CD4-positive, alpha-beta T cell treated with Interleukin-2 at 100 ng/mL for 4 hours (primary cell): ENCODE measurements at regions not wholly inside any gene's neighbourhood (a gene's known extent, or its start where the extent isn't known, plus 50 kb on each side); places are given as distances from the start of the nearest gene placed in this dataset.

Experiments used
- DNase-seq: peaks from one replicate; pipeline ENCODE4 v3.0.0-alpha.2; 2020; ENCODE audit warnings: low spot score

GRCh38 chr3:72022027-72022426 lies 237.1 kb upstream of the PROK2 start:
- DNase-seq = no peak

GRCh38 chr3:72021531-72021930 lies 236.6 kb upstream of the PROK2 start:
- no peak for DNase-seq

DNA sequence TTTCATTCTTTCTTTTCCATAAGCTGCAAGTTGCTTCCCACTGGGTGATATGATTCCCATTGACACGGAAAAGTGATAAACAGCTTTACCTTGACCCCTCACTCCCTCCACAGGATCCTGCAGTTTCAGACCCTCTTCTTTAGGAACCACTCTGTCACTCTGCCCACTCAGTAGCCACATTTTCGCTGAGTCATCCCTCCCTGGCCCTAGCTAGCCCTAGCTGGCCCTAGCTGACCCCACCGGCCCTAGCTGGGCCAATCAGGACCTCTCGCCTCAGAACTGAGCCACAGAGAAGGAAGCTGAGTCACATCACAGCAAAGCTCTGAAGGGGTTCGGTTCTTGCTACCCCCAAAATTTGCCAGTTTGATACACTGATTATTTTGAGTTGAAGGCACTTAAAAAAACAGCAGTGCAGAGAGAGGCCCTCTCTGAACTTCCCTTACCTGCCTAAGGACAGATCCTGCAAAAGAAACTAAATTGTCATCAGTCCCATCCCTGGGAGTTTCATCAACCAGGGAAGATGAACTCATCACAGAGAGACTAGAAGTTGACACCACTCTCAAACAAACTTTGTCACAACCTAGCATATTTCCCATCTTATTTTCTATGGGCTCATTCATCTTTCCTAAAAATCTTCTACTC lies 233.5 kb upstream of the PROK2 start:
- no peak for DNase-seq

DNA sequence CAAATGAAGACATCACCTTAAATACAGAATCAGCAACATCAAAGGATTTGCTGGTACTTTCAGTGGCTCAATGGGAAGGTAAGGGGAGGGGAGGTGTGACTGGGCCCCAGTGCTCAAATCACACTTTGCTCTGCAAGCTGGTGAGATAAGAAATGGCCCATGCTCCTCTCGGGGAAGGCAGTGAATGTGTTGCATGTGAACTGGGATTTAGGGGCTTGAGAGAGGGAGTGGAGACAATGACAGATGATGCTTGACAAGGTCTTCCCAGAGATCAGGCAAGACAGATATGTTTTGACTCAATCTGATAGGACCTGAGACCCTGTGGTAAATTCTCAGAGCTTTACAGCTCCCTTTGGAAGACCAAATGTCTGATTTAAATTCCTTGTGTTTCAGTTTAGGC lies 233.0 kb upstream of the PROK2 start:
- DNase-seq = no peak

- no peak for DNase-seq
These were observed 232.4 kb upstream of the PROK2 start for GRCh38 chr3:72017311-72017710.

GRCh38 chr3:72015463-72015862 lies 230.5 kb upstream of the PROK2 start:
- no peak for DNase-seq

DNA sequence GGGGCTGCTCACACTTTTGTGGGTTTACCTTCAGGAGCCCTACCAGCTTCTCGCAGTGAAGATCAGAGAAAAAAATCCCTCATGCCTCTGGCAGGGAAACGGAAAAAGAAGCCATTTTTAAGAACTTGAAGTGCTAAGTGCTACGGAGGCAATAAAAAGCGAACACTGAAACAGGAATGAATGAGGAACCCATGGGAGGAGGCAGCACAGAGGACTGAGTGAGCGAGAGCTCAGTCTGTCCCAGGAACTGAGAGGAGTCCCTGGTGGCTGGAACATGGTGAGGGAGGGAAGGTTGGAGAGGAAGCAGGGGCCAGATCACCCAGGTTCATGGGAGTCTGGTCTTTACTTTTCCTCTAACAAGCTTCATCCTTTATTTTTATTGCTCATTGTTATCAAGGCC lies 228.1 kb upstream of the PROK2 start:
- no peak for DNase-seq

DNA sequence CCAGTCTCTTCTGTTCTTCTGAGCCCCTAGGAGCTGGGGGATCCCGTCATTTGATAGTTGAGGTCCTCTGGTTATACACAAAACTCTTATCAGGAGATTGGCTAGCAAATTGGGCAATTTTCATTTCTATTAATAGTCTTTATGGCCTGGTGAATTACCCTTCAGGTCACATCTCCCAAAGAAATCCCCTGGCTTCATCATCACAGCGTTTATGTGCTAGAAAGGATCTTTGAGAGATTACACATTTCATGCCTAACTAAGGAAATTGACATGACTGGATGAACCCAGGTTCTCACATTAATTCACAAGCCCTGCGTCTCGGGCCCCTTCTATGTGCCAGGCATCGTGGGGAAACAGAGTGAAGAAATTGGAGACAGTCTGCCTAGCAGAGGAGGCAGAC lies 227.4 kb upstream of the PROK2 start:
- no peak for DNase-seq

DNA sequence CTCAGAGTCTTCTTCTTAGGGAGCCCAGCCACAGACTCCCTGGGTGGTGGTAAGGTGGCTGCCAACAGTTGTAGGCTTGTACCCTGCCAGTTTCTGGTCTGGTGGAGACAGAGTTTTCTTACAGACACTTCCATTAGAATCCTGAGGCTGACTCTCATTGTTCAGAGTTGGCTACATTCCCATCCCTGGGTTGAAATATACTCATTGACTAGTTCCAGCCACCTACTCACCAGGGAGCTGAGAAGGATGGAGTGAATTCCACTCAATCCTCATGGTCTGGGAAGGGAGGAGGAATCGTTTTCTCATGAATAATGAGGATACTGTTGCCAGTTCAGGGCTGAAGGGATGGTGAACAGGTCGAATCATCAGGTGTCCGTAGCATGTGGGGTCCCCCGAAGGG lies 226.5 kb upstream of the PROK2 start:
- no peak for DNase-seq

DNA sequence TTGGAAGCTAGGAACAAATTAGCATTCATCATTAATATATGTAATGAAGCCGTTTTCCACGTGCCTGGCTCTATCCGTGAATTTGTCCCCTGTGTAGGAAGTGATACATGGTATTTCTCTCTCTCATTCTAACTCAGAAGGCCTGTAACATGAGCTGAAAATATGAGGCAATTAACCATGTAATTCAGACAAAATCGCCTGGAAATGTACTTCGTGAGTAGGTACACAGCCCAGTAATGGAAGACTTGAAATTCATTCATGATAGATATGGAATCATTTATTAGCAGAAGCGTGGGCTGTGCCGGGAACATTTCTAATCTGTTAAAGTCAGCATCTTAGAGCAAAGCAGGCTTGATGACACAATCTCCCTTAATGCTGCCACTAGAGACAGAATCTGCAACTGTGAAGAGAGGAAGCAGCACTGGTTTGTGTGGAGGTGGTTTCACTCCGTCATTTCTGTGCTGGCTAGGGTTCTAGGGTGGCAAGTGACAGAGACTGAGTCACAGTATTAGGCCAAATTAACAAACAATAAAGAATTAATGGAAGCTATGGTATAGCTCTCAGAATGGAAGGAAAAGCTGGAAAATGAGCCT lies 225.0 kb upstream of the PROK2 start:
- DNase-seq = no peak

- DNase-seq = no peak
These were observed 223.5 kb upstream of the PROK2 start for GRCh38 chr3:72008226-72008996.

GRCh38 chr3:72006631-72007556 lies 221.9 kb upstream of the PROK2 start:
- DNase-seq = no peak

GRCh38 chr3:72004749-72005292 lies 219.9 kb upstream of the PROK2 start:
- no peak for DNase-seq

GRCh38 chr3:72003936-72004335 lies 219.0 kb upstream of the PROK2 start:
- DNase-seq = no peak

DNA sequence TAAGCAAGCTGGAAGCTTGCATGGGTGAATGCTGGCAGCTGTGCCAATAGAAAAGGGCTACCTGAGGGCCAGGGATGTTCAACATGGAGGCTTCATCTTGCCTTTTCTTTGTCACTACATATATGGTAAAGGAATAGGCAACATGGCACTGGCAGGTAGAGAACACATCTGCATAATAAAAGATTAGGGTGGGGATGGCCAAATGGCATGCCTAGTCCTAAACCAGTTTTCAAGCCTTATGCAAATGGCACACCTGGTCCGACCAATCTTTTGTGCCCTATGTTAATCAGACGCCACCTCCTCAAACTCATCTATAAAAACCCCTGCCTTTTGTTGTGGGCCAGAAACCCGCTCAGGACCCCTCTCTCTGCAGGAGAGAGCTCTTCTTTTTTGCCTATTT lies 216.8 kb upstream of the PROK2 start:
- no peak for DNase-seq

DNA sequence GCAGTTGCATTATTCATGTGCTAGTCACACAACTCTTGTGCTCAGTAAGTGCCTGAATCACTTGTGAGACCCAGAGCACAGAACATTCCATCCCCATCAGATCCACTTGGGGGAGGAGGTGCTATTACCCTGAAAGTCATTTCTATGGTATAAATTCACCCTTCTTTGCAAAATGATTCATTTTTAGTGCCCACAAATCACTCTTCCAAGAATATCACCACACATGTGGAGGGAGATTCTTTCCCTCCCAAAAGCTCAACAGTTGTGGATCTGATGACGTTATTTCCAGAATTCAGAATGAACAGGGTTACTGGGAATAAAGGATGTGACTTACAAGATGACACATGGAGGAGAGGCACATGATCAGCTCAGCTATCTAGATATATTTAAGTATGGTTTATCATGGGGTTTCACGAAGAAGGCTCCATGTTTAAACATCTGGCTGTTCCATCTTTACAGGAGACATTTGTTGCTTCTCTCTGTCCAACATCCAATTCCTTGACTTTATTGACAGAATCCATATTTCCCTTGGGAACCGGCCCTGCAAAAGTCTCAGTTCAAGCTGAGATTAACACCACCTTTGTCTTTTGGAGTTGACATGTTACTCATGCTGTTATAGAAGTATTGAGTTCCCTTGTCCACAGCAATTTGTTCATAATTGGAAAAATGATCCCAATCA lies 214.2 kb upstream of the PROK2 start:
- DNase-seq = no peak

DNA sequence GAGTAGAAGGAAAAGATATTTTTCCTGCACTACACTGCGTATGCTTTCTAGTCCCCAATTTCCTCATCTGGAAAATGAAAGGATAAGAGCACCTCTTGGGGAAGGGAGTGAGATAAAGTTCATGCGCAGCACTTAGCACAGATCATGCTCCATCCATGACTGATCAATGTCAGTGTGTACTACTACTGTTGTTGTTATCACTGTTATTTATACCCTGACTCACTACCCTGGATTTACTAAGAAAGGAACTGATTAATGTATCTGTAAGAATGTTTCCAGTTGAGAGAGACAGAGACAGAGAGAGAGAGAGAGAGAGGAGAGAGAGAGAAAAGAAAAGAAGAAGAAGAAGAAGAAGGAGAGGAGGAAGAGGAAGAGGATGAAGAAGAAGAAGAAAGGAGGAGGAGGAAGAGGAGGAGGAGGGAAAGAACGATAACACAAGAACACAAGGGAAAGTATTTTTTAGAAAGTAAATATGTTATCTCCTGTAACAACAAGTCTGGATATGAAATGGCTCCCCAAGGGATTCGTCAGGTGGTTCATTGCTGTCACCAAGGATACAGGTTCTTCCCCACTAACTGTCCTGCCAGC lies 212.2 kb upstream of the PROK2 start:
- DNase-seq = no peak

GRCh38 chr3:71994906-71995305 lies 210.0 kb upstream of the PROK2 start:
- no peak for DNase-seq

GRCh38 chr3:71994203-71994602 lies 209.3 kb upstream of the PROK2 start:
- DNase-seq = no peak

DNA sequence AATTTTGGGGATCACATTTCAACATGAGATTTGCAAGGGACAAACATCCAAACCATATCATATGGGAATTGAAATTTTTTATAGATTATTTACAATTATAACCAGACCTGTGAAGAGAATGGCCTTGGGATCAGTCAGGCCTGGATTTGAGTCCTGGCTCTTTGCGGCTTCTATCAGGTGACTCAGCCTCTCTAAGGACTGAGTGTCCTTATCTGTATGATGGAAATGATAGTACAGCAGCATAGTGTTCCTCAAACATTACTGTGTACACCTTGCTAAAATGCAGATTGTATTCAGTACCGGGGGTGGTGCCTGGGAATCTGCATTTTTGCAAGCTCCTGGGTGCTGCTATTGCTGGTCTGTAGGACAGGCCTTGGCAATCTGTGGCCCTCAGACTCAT lies 206.7 kb upstream of the PROK2 start:
- no peak for DNase-seq

DNA sequence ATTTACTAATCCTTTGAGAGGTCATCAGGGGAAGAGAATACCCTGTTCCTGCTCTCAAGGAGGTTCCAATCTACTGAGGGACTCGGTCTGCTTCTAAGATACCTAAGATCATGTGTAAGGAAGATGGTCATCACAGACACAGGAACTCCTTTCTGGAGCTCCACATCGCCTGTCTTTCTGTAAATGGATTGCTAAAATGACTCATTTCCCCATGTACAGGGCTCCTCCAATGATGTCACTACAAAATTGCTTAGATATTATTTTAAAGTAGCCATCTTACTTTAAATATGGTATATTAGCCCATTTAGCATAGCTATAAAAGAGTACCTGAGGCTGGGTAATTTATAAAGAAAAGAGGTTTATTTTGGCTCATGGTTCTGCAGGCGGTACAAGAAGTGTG lies 206.1 kb upstream of the PROK2 start:
- no peak for DNase-seq
